ENCODE measurements at regions not wholly inside any gene's neighbourhood (a gene's known extent, or its start where the extent isn't known, plus 50 kb on each side); places are given as distances from the start of the nearest gene placed in this dataset.
A peak's percentile ranks its signal among the peaks of the same experiment; 100 is the strongest.
"Not testable (repeated sequence)": the region's sequence is repeated elsewhere in the genome, so short reads cannot be mapped to it uniquely, and the experiment has no call there.

- peak; percentile 20 for DNase-seq (ENCODE audit: low read depth, low spot score)
These were observed 303.9 kb upstream of the GATB start for GRCh38 chr4:152064753-152065152.

- no peak for DNase-seq (ENCODE audit: low read depth, low spot score)
These were observed 303.5 kb upstream of the GATB start for GRCh38 chr4:152064282-152064681.

- no peak for DNase-seq (ENCODE audit: low read depth, low spot score)
These were observed 302.9 kb upstream of the GATB start for GRCh38 chr4:152063621-152064240.

GRCh38 chr4:152062936-152063620 lies 302.3 kb upstream of the GATB start:
- DNase-seq (ENCODE audit: low read depth, low spot score): no peak

GRCh38 chr4:152054731-152055130 lies 293.9 kb upstream of the GATB start:
- DNase-seq (ENCODE audit: low read depth, low spot score): no peak

GRCh38 chr4:152052451-152053057 lies 291.7 kb upstream of the GATB start:
- peak; percentile 57 for DNase-seq (ENCODE audit: low read depth, low spot score)

- DNase-seq (ENCODE audit: low read depth, low spot score): not testable (repeated sequence)
These were observed 290.5 kb upstream of the GATB start for GRCh38 chr4:152051332-152051731.

- no peak for DNase-seq (ENCODE audit: low read depth, low spot score)
These were observed 289.3 kb upstream of the GATB start for GRCh38 chr4:152050106-152050505.

- no peak for DNase-seq (ENCODE audit: low read depth, low spot score)
These were observed 286.6 kb upstream of the GATB start for GRCh38 chr4:152047451-152047850.

GRCh38 chr4:152045807-152046571 lies 285.2 kb upstream of the GATB start:
- DNase-seq (ENCODE audit: low read depth, low spot score): peak; percentile 91

- DNase-seq (ENCODE audit: low read depth, low spot score): no peak
These were observed 284.6 kb upstream of the GATB start for GRCh38 chr4:152045449-152045806.

GRCh38 chr4:152044331-152045036 lies 283.7 kb upstream of the GATB start:
- DNase-seq (ENCODE audit: low read depth, low spot score): no peak

- DNase-seq (ENCODE audit: low read depth, low spot score): no peak
These were observed 280.5 kb upstream of the GATB start for GRCh38 chr4:152041295-152041694.

- DNase-seq (ENCODE audit: low read depth, low spot score): no peak
These were observed 278.9 kb upstream of the GATB start for GRCh38 chr4:152039691-152040090.

GRCh38 chr4:152039023-152039481 lies 278.2 kb upstream of the GATB start:
- peak; percentile 76 for DNase-seq (ENCODE audit: low read depth, low spot score)

- peak; percentile 33 for DNase-seq (ENCODE audit: low read depth, low spot score)
These were observed 277.4 kb upstream of the GATB start for GRCh38 chr4:152038238-152038637.

- no peak for DNase-seq (ENCODE audit: low read depth, low spot score)
These were observed 276.6 kb upstream of the GATB start for GRCh38 chr4:152037435-152037834.

GRCh38 chr4:152033621-152034020 lies 272.8 kb upstream of the GATB start:
- no peak for DNase-seq (ENCODE audit: low read depth, low spot score)

GRCh38 chr4:152032722-152033131 lies 271.9 kb upstream of the GATB start:
- DNase-seq (ENCODE audit: low read depth, low spot score): peak; percentile 80

- no peak for DNase-seq (ENCODE audit: low read depth, low spot score)
These were observed 268.8 kb upstream of the GATB start for GRCh38 chr4:152029631-152030030.

- no peak for DNase-seq (ENCODE audit: low read depth, low spot score)
These were observed 267.3 kb upstream of the GATB start for GRCh38 chr4:152028131-152028530.

GRCh38 chr4:152024881-152025280 lies 264.1 kb upstream of the GATB start:
- no peak for DNase-seq (ENCODE audit: low read depth, low spot score)
